Ovary (tissue), 3 donors: ENCODE measurements at regions not wholly inside any gene's neighbourhood (a gene's known extent, or its start where the extent isn't known, plus 50 kb on each side); places are given as distances from the start of the nearest gene placed in this dataset.

Experiments
- POLR2A ChIP-seq: fragments of 450-650 bp; IDR thresholded peaks from one replicate; pipeline ENCODE4 v1.6.1; 2017; ENCODE audit warnings: antibody characterized with exemption, mild to moderate bottlenecking, moderate library complexity
- TF ChIP-seq, protein P1 (sequence below), 3 donors: fragments of 450-650 bp in 2 of 3; fragments of 200-600 bp in 1 of 3; IDR thresholded peaks; one replicate each; pipeline versions ENCODE4 v1.5.1 to v1.8.0; 2016 to 2022; ENCODE audit warnings: antibody characterized with exemption in 3 of 3, mild to moderate bottlenecking in 1 of 3
- donor health status: DM: no; HTN: no; CAD: no.

DNA sequence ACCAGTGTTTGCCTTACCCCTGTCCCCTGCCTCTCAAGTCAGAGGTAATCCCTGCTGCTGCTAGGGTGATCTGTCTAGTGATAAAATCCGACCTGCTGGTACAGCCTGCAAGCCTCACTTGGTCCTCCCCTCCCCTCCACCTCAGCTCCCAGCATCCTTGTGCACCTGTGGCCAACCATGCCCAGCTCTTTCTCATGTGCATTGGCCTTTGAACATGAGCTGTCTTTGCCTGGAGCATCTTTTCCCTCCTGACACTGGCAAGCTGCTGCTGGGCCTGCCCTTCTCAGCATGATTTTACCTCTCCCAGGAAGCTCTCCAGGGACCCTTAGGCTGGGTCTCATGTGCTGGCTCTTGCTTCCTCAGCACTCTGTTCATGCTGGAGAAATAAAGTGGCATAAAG is 51.3 kb upstream of the CXCL12 start:
- TF ChIP-seq POLR2A, result no peak
- TF ChIP-seq, protein P1, sequence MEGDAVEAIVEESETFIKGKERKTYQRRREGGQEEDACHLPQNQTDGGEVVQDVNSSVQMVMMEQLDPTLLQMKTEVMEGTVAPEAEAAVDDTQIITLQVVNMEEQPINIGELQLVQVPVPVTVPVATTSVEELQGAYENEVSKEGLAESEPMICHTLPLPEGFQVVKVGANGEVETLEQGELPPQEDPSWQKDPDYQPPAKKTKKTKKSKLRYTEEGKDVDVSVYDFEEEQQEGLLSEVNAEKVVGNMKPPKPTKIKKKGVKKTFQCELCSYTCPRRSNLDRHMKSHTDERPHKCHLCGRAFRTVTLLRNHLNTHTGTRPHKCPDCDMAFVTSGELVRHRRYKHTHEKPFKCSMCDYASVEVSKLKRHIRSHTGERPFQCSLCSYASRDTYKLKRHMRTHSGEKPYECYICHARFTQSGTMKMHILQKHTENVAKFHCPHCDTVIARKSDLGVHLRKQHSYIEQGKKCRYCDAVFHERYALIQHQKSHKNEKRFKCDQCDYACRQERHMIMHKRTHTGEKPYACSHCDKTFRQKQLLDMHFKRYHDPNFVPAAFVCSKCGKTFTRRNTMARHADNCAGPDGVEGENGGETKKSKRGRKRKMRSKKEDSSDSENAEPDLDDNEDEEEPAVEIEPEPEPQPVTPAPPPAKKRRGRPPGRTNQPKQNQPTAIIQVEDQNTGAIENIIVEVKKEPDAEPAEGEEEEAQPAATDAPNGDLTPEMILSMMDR (IDR thresholded peaks at IDR 0.05), result no peak
